HG03064 (cell line): ENCODE measurements at regions not wholly inside any gene's neighbourhood (a gene's known extent, or its start where the extent isn't known, plus 50 kb on each side); places are given as distances from the start of the nearest gene placed in this dataset.
A peak's percentile ranks its signal among the peaks of the same experiment; 100 is the strongest.
"Not testable (repeated sequence)": the region's sequence is repeated elsewhere in the genome, so short reads cannot be mapped to it uniquely, and the experiment has no call there.

Experiments used
- ATAC-seq: cut with Tn5 transposase; IDR thresholded peaks from one replicate; pipeline ENCODE4 v1.9.1; 2021; ENCODE audit warnings: low read depth; ENCODE audit not compliant: unreplicated experiment

GRCh38 chr13:62418872-62419271 lies 1003.2 kb upstream of the PCDH20 start:
- ATAC-seq: no peak

GRCh38 chr13:62418376-62418775 lies 1002.7 kb upstream of the PCDH20 start:
- no peak for ATAC-seq

- no peak for ATAC-seq
These were observed 992.2 kb upstream of the PCDH20 start for GRCh38 chr13:62407871-62408270.

GRCh38 chr13:62388515-62388914 lies 972.9 kb upstream of the PCDH20 start:
- ATAC-seq: no peak

GRCh38 chr13:62387647-62388046 lies 972.0 kb upstream of the PCDH20 start:
- ATAC-seq: no peak

GRCh38 chr13:62379241-62379640 lies 963.6 kb upstream of the PCDH20 start:
- ATAC-seq: not testable (repeated sequence)

GRCh38 chr13:62377838-62378237 lies 962.2 kb upstream of the PCDH20 start:
- ATAC-seq: no peak

GRCh38 chr13:62375653-62376052 lies 960.0 kb upstream of the PCDH20 start:
- no peak for ATAC-seq

- ATAC-seq: no peak
These were observed 956.1 kb upstream of the PCDH20 start for GRCh38 chr13:62371737-62372136.

- ATAC-seq: not testable (repeated sequence)
These were observed 952.3 kb upstream of the PCDH20 start for GRCh38 chr13:62367971-62368370.

- no peak for ATAC-seq
These were observed 945.0 kb upstream of the PCDH20 start for GRCh38 chr13:62360609-62361008.

- no peak for ATAC-seq
These were observed 942.9 kb upstream of the PCDH20 start for GRCh38 chr13:62358646-62358932.

- peak; percentile 91 for ATAC-seq
These were observed 942.4 kb upstream of the PCDH20 start for GRCh38 chr13:62357887-62358645.

- no peak for ATAC-seq
These were observed 941.3 kb upstream of the PCDH20 start for GRCh38 chr13:62356977-62357376.

- no peak for ATAC-seq
These were observed 921.6 kb upstream of the PCDH20 start for GRCh38 chr13:62337109-62337880.

- no peak for ATAC-seq
These were observed 920.9 kb upstream of the PCDH20 start for GRCh38 chr13:62336507-62336906.

- no peak for ATAC-seq
These were observed 917.8 kb upstream of the PCDH20 start for GRCh38 chr13:62333466-62333865.

- no peak for ATAC-seq
These were observed 915.7 kb upstream of the PCDH20 start for GRCh38 chr13:62331384-62331783.

- ATAC-seq: no peak
These were observed 911.7 kb upstream of the PCDH20 start for GRCh38 chr13:62327367-62327766.

GRCh38 chr13:62324842-62325241 lies 909.2 kb upstream of the PCDH20 start:
- ATAC-seq: no peak

GRCh38 chr13:62321895-62322294 lies 906.2 kb upstream of the PCDH20 start:
- no peak for ATAC-seq

- no peak for ATAC-seq
These were observed 905.5 kb upstream of the PCDH20 start for GRCh38 chr13:62321139-62321538.
